Upper lobe of right lung (tissue), 1 donor: ENCODE measurements at regions not wholly inside any gene's neighbourhood (a gene's known extent, or its start where the extent isn't known, plus 50 kb on each side); places are given as distances from the start of the nearest gene placed in this dataset.

Source experiments
- ATAC-seq: fragments of 200-7000 bp; cut with Tn5 transposase; one replicate; pipeline ENCODE4 v1.9.1; 2020; ENCODE audit warnings: mild to moderate bottlenecking, moderate library complexity
- DNase-seq: peaks from one replicate; pipeline ENCODE4 v3.0.0-alpha.2; 2020
- H3K27ac ChIP-seq: fragments of 200-600 bp; one replicate; pipeline ENCODE4 v1.8.0; 2022
- H3K27me3 ChIP-seq: fragments of 200-600 bp; one replicate; pipeline ENCODE4 v1.8.0; 2022; ENCODE audit warnings: mild to moderate bottlenecking
- H3K36me3 ChIP-seq: fragments of 200-600 bp; one replicate; pipeline ENCODE4 v1.8.0; 2022
- H3K4me1 ChIP-seq: fragments of 200-600 bp; one replicate; pipeline ENCODE4 v1.8.0; 2022
- H3K4me3 ChIP-seq: fragments of 200-600 bp; one replicate; pipeline ENCODE4 v1.8.0; 2022; ENCODE audit warnings: mild to moderate bottlenecking
- H3K9me3 ChIP-seq: fragments of 200-600 bp; one replicate; pipeline ENCODE4 v1.8.0; 2022
- CTCF ChIP-seq: fragments of 200-600 bp; IDR thresholded peaks from one replicate; pipeline ENCODE4 v1.8.0; 2022; ENCODE audit warnings: antibody characterized with exemption
- intact Hi-C: fragments of 100-400 bp; cut with DNase I; formaldehyde crosslinking; loops from one replicate; pipeline ENCODE4 v1.11.0; 2022
- donor health status: DM: no; HTN: yes; CAD: no; lungs with severe emphysema.

- intact Hi-C loops, result no loop called here
- no peak for ATAC-seq
- TF ChIP-seq CTCF, result no peak
- H3K4me3 ChIP-seq, result no peak overlapping the region
- DNase-seq, result no peak
- no peaks in the 10 kb centered on the region for H3K4me1 ChIP-seq
- H3K9me3 ChIP-seq, result no peaks in the 10 kb centered on the region
- no peaks in the 10 kb centered on the region for H3K27me3 ChIP-seq
- H3K27ac ChIP-seq, result no peak overlapping the region
- H3K36me3 ChIP-seq, result no peaks in the 10 kb centered on the region
These were observed 253.5 kb downstream of the PCDH10 start for GRCh38 chr4:133402616-133403015.

- intact Hi-C loops, result no loop called here
- DNase-seq, result no peak
- no peak overlapping the region for H3K4me3 ChIP-seq
- no peak overlapping the region for H3K27ac ChIP-seq
- peak; percentile 29 for ATAC-seq
- H3K4me1 ChIP-seq, result no peaks in the 10 kb centered on the region
- H3K9me3 ChIP-seq, result no peaks in the 10 kb centered on the region
- no peaks in the 10 kb centered on the region for H3K36me3 ChIP-seq
- H3K27me3 ChIP-seq, result no peaks in the 10 kb centered on the region
- TF ChIP-seq CTCF, result no peak
These were observed 246.0 kb downstream of the PCDH10 start for GRCh38 chr4:133394971-133395627.

GRCh38 chr4:133390198-133390855 is 241.2 kb downstream of the PCDH10 start:
- intact Hi-C loops, result no loop called here
- no peak for ATAC-seq
- TF ChIP-seq CTCF, result no peak
- H3K27ac ChIP-seq, result no peak overlapping the region
- no peak overlapping the region for H3K4me3 ChIP-seq
- H3K36me3 ChIP-seq, result no peaks in the 10 kb centered on the region
- no peaks in the 10 kb centered on the region for H3K27me3 ChIP-seq
- H3K9me3 ChIP-seq, result no peaks in the 10 kb centered on the region
- no peak for DNase-seq
- H3K4me1 ChIP-seq, result no peaks in the 10 kb centered on the region

- Histone ChIP-seq H3K9me3 (no peaks in the 10 kb centered on the region), H3K27ac (no peak overlapping the region), H3K36me3 (no peaks in the 10 kb centered on the region), H3K27me3 (no peaks in the 10 kb centered on the region), H3K4me3 (no peak overlapping the region), H3K4me1 (no peaks in the 10 kb centered on the region)
- intact Hi-C loops, result no loop called here
- no peak for DNase-seq
- no peak for ATAC-seq
- no peak for TF ChIP-seq CTCF
These were observed 239.9 kb downstream of the PCDH10 start for GRCh38 chr4:133389029-133389428.

GRCh38 chr4:133385161-133385954 is 236.3 kb downstream of the PCDH10 start:
- no peak for TF ChIP-seq CTCF
- ATAC-seq (peak; percentile 43), DNase-seq (no peak)
- no peaks in the 10 kb centered on the region for H3K9me3 ChIP-seq
- intact Hi-C loops, result no loop called here
- no peak overlapping the region for H3K4me3 ChIP-seq
- no peaks in the 10 kb centered on the region for H3K27me3 ChIP-seq
- no peak overlapping the region for H3K27ac ChIP-seq
- H3K36me3 ChIP-seq, result no peaks in the 10 kb centered on the region
- no peaks in the 10 kb centered on the region for H3K4me1 ChIP-seq
